ENCODE measurements at regions not wholly inside any gene's neighbourhood (a gene's known extent, or its start where the extent isn't known, plus 50 kb on each side); places are given as distances from the start of the nearest gene placed in this dataset.

DNA sequence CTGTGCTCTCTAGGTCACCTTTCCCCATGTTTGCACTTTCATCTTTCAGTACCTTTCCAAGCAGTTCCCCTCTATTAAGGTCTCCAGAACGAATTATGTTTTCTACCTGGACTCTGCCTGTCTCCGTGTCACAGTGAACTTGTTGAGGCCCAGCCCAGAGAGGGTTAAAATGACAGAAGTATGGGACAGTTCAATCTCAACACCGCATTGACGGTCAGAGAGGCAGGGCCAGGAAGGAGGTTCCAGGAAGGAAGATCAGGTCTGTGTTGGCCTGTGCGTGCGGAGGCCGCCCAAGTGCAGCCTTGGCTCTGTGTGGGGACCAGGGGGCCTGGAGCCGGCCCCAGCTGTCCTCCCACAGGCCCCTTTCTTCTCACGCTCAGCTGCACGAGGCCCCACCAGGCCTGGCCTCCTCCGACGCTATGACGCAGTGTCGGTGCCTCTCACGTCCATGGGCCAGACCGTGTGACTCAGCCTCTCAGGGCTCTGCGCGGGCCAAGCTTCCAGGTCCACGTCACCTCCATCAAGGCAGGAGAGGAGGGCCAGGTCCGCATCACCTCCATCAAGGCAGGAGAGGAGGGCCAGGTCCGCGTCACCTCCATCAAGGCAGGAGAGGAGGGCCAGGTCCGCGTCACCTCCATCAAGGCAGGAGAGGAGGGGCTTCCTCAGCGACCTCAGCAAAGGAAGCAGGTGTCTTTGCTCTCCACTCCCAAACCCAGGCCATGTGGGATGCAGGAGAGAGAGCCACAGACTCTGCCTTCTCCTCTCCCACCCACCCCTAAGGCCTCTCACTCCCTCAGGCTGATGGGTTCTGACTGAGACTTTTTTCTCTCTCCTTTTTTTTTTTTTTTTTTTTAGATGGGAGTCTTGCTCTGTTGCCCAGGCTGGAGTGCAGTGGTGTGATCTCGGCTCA is 83.1 kb downstream of the CPN2 start:
- no peak for DNase-seq

DNA sequence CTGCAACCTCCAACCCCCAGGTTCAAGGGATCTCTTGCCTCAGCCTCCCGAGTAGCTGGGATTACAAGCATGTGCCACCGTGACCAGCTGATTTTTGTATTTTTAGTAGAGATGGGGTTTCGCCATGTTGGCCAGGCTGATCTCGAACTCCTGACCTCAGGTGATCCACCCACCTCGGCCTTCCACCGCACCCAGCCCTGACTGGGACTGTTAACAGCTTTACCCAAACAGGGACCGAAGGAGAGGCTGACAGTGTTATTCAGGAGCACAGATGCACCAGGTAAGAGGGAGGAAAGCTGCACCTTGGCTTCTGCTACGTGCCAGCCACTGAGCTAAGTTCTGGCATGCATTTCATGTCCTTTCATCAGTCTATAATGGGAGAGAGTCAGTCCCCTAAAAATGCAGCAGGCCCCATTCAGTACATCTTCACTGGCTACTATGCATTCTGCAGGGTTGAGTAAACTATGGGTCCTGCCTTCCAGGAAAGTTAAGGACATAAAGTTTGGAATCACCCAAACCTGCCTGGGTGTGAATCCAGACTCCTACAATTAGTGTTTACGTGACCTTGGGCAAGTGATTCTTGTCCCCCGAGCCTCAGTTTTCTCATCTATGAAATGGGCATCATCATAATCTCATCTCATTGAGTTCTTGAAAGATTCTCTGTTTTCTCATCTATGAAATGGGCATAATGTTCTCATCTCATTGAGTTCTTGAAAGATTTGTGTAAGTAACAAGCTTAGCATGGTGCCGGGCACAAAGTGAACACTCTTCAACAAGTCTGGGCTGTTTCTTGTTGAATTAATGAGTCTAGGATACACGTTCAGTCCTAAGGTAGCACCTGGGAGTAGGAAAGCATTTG is 82.2 kb downstream of the CPN2 start:
- DNase-seq: no peak

DNA sequence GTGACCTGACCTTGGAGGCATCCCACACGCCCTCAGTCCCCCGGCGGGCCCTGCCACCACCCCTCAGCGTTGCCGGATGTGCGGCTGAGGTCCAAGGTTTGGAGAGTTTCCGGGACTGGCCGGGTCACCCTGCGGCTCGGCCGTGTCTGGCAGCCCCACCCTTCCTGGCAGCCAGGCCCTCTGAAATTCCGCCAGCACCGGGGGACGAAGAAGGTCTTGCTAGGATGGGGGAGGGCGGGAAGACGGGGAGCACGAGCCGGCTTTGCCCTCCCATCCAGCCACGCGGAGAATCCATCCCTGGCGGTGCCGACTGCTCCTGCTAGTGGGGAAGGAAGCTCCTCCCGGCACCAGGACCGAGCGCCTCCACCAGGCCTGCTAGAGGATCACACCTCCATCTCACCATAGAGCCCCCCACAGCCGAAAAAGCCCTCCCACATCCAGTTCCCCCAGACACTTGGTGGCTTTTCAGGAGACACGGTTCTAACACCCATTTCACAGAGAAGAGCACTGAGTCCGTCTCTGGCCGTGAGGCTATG is 81.5 kb downstream of the CPN2 start:
- no peak for DNase-seq

- no peak for DNase-seq
Measured at GRCh38 chr3:194270627-194271459, 80.3 kb downstream of the CPN2 start.

DNA sequence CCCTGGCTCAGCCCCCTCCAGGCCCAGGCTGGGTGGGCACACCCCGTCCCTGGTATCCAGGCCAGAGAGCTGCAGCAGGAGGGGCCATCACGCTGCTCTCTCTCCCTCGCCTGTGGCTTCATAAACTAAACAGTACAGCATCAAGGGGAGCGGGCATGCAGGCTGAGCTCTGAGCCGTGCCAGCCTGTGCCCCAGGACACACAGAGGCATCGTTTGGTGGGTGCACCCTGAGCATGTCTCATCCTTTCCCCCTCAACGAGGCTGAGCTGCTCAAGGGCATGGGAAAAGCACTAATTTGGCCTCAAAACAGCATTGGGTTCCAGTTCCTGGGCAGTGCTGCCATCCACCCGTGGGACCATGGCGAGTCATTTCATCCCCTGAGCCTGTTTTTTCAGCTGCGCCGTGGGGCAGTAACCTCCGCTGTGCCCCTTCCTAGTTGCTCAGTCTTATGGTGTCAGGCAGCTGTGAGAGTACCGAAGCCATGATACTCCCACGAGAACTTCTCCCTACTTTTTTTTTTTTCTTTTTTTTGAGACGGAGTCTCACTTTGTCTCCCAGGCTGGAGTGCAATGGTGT is 79.6 kb downstream of the CPN2 start:
- DNase-seq: no peak

- DNase-seq: no peak
Measured at GRCh38 chr3:194272221-194272620, 78.9 kb downstream of the CPN2 start.

DNA sequence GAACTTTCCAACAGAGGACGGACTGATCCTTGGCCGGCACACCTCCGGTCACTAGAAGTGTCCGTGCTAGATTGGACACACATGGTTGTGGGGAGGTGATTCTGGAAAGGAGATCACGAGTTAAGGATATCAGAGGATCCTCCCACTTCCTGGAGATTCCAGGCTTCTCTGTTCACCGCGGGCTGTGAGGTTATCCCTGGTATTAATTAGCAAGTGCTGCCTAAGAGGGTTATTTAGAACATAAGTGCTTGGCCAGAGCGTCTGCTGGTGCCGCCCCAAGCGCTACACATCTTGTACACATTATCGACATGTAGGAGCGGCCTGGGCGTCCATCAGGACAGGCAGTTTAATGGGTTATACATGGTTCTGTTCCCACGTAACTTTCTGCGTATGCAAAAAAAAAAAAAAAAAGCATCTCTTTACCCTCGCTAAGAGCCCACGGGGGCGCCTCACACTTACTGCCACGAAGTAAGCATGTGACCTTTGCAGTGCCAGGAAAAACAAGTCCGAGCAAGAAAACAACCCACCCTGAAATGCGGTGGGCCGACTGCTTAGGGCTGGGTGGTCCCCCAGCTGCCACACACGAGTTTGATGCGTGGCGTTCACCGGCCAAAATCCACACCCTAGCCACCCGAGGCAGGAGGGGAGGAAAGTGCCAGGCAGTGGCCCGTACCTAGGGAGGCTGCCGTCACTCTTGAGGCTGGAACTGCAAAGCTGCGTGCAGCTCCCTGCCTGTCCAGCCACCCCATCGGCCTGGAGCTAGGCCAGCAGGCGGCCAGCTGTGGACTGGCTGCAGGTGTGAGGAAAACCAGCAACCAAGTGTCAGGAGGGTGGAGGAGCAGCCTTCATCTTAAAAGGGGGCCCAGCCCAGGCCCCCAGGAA is 78.0 kb downstream of the CPN2 start:
- DNase-seq: no peak

DNA sequence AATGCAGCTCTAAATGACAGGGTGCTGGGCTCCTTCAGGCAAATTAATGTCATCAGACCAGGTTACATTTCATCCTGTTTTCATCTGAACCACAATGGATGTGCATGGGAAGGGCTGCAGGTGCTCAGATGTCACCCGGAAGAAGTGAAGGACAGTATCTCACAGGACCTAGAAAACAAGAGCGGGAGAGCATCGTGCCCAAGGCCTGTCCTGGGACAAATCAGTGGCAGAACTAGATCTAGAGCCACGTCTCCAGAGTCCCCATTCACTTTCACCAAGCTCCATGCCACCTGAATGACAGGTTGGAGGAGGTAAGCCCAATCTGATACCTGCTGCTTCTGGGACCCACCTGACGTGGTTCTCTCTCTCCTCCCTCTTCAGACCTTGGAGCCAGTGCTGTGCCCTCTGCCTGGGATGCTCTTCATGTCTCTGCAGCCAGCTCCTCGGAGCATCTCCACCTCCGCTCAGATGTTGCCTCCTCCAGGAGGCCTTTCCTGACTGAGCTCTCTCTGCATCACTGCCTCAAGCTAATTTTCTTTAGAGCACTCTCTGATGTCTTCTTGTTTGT is 77.3 kb downstream of the CPN2 start:
- no peak for DNase-seq

DNA sequence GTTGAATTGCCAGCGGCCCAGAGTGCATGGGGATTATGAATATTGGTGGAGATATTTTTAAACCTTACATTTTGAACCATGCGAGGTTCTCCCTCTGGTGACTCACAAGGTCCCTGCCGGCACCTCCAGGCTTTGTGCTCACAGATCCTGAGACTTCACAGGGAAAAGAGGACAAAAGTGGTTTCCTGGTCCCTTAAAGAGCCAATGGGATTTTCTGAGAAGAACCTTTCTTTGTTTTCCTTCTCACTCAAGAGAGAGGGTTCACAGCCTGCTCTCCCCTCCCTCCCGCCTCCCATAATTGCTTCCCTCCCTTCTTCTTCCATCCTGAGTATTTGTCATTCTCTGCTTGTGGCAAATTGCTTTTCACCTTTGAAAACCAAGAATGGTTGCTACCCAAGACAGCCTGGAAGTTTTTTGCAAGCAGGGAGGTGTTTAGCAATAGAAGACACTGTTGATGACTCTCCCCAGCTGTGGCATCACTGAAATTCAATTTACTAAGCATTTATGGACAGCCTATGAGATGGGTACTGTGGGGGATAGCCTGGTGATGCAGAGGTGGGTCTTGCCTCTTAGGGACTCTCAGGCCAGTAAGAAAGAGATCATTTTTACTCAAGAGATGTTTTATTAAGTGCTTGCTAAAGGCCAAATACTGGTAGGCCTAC is 76.6 kb downstream of the CPN2 start:
- DNase-seq: no peak

DNA sequence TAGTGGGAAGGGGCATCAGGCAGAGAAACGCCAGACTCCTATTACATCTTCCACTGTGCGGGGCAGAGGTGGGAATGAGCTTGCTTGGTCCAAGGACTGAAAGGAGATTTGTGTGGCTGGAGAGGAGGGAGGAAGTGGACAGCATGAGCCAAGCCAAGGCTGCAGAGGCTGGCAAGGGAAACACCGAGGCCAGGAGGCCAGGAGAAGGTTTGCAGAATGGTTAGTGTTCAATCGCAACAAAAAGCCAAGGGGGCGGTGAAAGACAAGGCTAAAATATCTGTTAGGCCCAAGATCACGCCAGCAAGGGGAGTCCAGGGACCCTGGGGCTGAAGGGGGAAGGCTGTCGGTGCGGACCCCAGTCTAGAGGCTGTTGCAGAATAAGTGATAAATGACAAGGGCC is 75.8 kb downstream of the CPN2 start:
- no peak for DNase-seq

DNA sequence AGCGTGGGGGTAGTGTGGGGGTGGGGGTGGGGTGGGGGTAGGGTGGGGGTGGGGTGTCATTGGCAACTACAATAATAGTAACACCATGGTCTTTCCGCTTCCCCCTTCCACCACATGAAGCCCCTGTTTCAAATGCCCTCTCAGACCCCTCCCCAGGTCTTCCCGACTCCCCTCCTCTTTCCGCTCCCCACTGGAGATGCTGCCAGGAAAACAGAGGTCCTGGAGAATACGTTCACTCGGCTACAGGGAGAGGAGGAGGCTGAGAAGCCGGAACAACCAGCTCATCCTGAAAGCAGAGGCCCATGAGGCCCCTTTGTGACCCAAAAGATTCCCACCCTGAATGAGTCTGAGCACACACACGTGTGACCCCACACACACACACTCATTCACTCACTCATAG is 75.4 kb downstream of the CPN2 start:
- DNase-seq: no peak

DNA sequence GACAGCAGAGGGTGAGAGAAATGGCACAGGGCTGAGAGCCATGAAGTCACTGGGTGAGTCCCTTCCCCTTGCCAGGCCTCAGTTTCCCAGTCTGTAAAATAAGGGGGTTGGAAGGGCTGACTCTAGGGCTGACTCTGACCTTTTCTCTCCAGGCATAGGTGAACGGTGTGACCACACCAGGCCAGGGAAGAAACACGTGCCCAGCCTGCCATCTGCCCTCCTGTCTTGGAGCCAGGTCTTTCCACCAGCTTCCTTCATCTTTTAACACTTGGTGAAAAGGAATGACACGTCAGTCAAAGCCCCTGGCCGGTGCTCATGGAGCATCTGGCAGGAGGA is 74.4 kb downstream of the CPN2 start:
- no peak for DNase-seq

GRCh38 chr3:194277104-194277785 is 73.9 kb downstream of the CPN2 start:
- no peak for DNase-seq

DNA sequence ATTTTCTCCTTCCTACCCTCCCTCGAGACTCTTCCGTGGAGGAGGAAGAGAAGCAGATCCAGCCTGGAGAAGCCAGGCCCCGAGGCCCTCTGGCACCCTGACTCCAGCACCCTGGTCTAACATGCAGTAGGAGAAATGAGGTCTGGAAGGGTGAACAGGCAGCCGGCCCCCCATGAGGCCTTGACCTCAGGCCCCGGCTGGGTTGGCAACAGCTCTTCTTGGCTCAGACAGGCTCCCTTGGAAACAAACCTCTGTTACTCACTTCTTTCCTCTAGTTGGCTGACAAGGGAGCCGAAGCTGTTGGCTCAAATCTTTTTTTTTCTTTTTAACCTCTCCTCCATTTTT is 73.4 kb downstream of the CPN2 start:
- DNase-seq: no peak

DNA sequence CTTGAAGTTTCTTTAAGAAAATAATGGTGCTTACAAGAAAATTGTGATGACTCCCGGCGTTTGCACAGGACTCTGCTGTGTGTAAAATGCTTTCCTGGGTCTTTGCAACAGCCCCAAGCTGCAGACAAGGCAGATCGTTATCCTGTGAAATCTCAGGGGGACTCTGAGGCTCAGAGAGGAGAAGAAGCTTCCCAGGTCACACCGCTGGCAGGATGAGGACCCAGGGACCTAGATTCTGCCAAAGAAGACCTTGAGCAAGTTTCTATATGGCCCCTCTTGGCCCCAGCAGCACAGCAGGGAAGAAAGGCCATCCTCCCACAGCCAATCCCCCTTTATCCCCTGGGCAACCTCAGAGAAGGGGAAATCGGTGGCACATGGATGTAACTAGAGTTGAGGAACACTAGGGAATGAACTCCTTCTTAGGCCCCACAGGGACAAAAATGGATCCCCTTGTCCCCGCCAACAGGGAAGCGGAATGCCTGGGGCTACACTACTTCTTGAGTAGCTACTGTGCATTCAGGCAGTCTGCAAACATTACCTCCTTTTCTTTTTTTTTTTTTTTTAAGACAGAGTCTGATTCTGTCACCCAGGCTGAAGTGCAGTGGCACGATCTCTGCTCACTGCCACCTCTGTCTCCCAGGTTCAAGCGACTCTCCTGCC is 72.8 kb downstream of the CPN2 start:
- no peak for DNase-seq

GRCh38 chr3:194279101-194279500 is 72.0 kb downstream of the CPN2 start:
- no peak for DNase-seq

DNA sequence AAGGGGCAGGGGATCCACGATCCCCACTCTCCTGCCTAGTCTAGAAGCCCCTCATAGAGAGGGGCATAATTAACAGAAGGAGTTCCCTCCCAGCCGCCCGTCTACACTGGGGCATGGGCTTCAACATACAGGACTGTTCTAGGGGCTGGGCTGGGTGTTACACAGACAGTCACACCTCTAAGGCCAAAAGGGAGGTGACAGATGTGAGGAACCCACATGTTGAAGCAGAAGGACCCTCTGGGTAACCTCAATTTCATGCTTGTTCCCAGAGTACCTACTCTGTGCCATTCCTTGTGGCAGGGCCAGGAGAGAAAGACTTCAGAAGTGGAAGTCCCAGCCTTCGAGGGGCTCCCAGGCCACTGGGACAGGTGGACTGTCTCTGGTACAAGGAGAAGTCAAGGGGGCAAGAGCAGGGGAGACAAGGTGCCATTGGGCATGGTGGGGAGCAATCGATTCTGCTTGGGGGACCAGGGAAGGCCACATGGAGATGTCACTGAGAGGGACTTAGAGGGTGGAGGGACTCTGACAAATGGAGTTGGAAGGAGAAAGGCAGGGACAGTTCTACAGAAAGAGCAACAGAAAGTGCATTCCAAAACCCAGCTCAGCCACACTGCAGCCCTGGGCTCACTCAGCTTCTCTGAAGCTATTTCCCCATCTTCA is 71.3 kb downstream of the CPN2 start:
- DNase-seq: no peak

DNA sequence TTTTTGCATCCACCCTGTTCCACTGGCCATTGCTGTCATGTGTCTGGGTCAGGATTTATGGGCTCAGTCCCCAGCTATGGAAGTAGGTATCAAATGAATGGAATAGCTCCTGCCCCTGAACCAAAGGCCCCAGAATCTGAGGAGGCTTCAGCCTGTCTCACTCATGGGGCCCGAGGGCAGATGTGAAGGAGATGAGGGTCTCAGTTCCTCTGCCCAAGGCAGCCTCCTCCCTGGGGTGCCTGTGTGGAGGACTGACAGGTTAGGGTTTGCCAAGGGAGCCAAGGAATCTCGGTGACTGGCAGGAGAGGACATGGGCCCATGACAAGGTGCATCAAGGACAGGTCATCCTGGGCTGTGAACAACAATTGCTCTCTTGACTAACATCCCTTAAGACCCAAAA is 70.4 kb downstream of the CPN2 start:
- DNase-seq: no peak

GRCh38 chr3:194281306-194281705 is 69.8 kb downstream of the CPN2 start:
- no peak for DNase-seq

Data from activated CD4-positive, CD25-positive, alpha-beta regulatory T cell (primary cell).